Mucosa of rectum (tissue), 2 donors: ENCODE measurements at regions not wholly inside any gene's neighbourhood (a gene's known extent, or its start where the extent isn't known, plus 50 kb on each side); places are given as distances from the start of the nearest gene placed in this dataset.

Experiments used
- H3K27ac ChIP-seq, 2 donors: one replicate each; pipeline ENCODE4 v1.7.0; 2013; ENCODE audit warnings: inconsistent platforms in 2 of 2, low read depth in 2 of 2, low read length in 2 of 2
- H3K27me3 ChIP-seq, 2 donors: one replicate each; pipeline ENCODE4 v1.7.0; 2013; ENCODE audit warnings: low read length in 2 of 2; ENCODE audit not compliant: control insufficient read depth in 2 of 2, insufficient read depth in 2 of 2
- H3K36me3 ChIP-seq, 2 donors: one replicate each; pipeline ENCODE4 v1.7.0; 2013; ENCODE audit warnings: low read length in 2 of 2; ENCODE audit not compliant: control insufficient read depth in 2 of 2, insufficient read depth in 2 of 2
- H3K4me1 ChIP-seq, 2 donors: one replicate each; pipeline ENCODE4 v1.7.0; 2013; ENCODE audit warnings: low read length in 2 of 2, mild to moderate bottlenecking in 1 of 2; ENCODE audit not compliant: control insufficient read depth in 2 of 2, insufficient read depth in 2 of 2
- H3K4me3 ChIP-seq, 2 donors: one replicate each; pipeline ENCODE4 v1.7.0; 2013; ENCODE audit warnings: low read length in 2 of 2
- H3K9ac ChIP-seq, 2 donors: one replicate each; pipeline ENCODE4 v1.7.0; 2013; ENCODE audit warnings: low read length in 2 of 2, low read depth in 1 of 2, mild to moderate bottlenecking in 1 of 2
- H3K9me3 ChIP-seq, 2 donors: one replicate each; pipeline ENCODE4 v1.7.0; 2013; ENCODE audit warnings: low read length in 2 of 2; ENCODE audit not compliant: control insufficient read depth in 2 of 2
- donor health status: healthy.
- donor health status: Normal muscosa, but diverticular disease.

DNA sequence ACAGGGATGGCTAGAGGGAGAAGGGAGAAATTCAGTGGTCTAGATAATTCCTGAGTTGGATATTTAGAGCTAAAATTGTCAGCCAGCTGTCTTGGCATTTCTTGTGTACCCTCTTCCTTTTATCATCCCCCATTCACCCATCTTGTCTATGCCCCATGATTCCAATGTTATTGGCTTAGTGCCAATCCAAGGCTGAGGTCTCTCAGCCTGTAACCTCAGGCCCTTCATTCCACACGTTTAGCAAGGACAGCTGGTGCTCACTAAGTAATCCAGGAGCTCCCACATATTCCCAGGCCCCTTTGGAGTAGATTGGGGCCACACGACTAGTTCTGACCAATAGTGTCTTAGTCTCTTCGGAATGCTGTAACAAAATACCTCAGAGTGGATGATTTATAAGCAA lies 112.4 kb upstream of the ATXN1 start:
- H3K36me3 ChIP-seq, result no peaks in the 10 kb centered on the region
- H3K9ac ChIP-seq, result no peak overlapping the region
- peaks cover 0 to 5% of the 10 kb centered on the region in 2 donors for H3K27me3 ChIP-seq
- H3K27ac ChIP-seq, result no peak overlapping the region
- no peaks in the 10 kb centered on the region for H3K4me1 ChIP-seq
- H3K4me3 ChIP-seq, result no peak overlapping the region
- H3K9me3 ChIP-seq, result no peaks in the 10 kb centered on the region

GRCh38 chr6:16872543-16873235 lies 111.4 kb upstream of the ATXN1 start:
- H3K9me3 ChIP-seq, result no peaks in the 10 kb centered on the region
- no peak overlapping the region for H3K9ac ChIP-seq
- H3K36me3 ChIP-seq, result no peaks in the 10 kb centered on the region
- no peak overlapping the region for H3K4me3 ChIP-seq
- no peaks in the 10 kb centered on the region for H3K4me1 ChIP-seq
- H3K27ac ChIP-seq, result no peak overlapping the region
- H3K27me3 ChIP-seq, result peaks cover 0 to 5% of the 10 kb centered on the region in 2 donors

DNA sequence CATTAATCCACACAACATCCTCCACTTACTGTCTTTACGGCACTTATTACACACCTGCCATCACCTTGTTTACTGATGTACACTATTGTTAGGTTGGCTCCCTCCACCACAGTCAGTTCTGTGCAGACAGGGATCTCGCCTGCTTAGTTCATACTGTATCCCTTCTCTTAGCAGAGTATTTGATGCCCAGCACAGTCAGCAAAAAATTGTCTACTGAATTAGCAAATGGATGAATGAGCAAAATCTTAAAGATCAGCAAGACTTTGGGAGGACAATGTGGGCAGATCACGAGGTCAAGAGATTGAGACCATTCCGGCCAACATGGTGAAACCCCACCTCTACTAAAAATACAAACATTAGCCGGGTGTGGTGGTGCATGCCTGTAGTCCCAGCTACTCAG lies 109.8 kb upstream of the ATXN1 start:
- H3K4me3 ChIP-seq, result no peak overlapping the region
- no peaks in the 10 kb centered on the region for H3K9me3 ChIP-seq
- H3K27me3 ChIP-seq, result peaks cover 0 to 2% of the 10 kb centered on the region in 2 donors
- no peak overlapping the region for H3K27ac ChIP-seq
- H3K9ac ChIP-seq, result no peak overlapping the region
- H3K4me1 ChIP-seq, result no peaks in the 10 kb centered on the region
- no peaks in the 10 kb centered on the region for H3K36me3 ChIP-seq

DNA sequence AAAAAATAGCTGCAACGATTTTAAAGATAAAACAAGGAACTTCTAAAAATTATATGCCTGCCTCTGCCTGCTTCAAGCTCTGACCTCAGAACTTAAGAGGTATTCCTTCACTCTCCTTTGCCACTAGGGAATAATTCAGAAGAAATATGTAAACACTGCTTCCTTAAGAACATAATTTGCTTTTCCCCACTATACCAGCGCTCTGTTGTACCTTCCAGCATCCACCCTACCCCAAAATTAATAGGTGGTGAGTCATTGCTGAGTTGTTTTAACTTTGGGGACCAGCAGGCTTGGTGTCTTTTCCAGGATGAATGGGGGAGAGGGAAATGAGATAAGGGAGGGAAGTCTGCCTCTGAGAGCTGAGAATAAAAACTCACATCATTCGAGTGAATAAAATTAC lies 107.7 kb upstream of the ATXN1 start:
- Histone ChIP-seq H3K36me3 (no peaks in the 10 kb centered on the region), H3K9me3 (no peaks in the 10 kb centered on the region), H3K27ac (no peak overlapping the region), H3K4me1 (no peaks in the 10 kb centered on the region), H3K4me3 (no peak overlapping the region), H3K9ac (no peak overlapping the region), H3K27me3 (peaks cover 0 to 2% of the 10 kb centered on the region in 2 donors)

DNA sequence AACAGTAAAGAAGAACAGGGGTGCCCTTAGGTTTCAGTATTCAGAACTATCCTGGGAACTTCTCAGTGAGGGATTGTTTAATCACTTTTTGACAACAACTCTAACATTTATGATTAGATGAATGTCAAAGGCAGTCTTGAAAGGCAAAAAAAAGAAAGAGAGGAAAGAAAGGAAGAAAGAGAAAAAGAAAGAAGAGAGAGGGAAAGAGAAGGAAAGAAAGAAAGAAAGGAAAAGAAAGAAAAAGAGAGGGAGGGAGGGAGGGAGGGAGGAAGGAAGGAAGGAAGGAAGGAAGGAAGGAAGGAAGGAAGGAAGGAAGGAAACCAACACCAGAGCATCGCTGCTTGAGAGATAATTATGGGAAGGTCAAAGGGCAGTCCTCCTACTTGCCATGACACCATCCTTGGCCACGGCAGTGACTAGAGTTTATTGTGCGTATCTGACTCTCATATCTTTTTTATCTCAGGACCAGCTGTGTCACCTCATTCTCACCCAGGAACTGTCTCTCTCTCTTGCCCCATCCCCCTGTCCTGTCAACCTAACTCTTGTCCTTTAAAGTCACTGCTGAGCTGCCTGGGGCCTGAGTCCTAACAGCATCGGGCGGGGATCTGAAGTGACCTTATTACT lies 96.8 kb upstream of the ATXN1 start:
- no peak overlapping the region for H3K27ac ChIP-seq
- no peaks in the 10 kb centered on the region for H3K9me3 ChIP-seq
- no peaks in the 10 kb centered on the region for H3K36me3 ChIP-seq
- H3K4me1 ChIP-seq, result no peaks in the 10 kb centered on the region
- no peak overlapping the region for H3K4me3 ChIP-seq
- H3K27me3 ChIP-seq, result no peaks in the 10 kb centered on the region
- H3K9ac ChIP-seq, result no peak overlapping the region

DNA sequence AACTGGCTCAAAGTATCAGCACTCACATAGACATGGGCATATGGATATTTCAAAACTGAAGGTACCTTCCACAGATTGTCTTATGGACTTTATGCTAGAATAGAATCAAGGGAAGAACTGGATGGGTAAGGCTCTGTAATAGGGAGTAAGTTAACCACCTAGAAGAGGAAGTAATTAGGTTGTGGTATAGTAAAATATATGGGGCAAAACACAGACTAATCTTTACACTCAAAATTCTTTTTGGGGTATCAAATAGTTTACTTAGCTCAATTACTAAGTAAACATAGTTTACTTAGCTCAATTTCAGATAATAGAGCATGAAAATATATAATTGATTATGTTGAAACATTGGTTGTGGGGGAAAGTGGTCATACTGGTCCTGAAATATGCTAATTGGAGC lies 94.2 kb upstream of the ATXN1 start:
- Histone ChIP-seq H3K27ac (no peak overlapping the region), H3K4me3 (no peak overlapping the region), H3K36me3 (no peaks in the 10 kb centered on the region), H3K27me3 (no peaks in the 10 kb centered on the region), H3K4me1 (peaks cover 0 to 2% of the 10 kb centered on the region in 2 donors), H3K9ac (no peak overlapping the region), H3K9me3 (no peaks in the 10 kb centered on the region)

- Histone ChIP-seq H3K9ac (no peak overlapping the region), H3K27ac (no peak overlapping the region), H3K4me1 (peaks cover 0 to 2% of the 10 kb centered on the region in 2 donors), H3K36me3 (no peaks in the 10 kb centered on the region), H3K9me3 (no peaks in the 10 kb centered on the region), H3K27me3 (no peaks in the 10 kb centered on the region), H3K4me3 (no peak overlapping the region)
Observed at GRCh38 chr6:16854986-16855385, 93.7 kb upstream of the ATXN1 start.

- Histone ChIP-seq H3K36me3 (no peaks in the 10 kb centered on the region), H3K9ac (no peak overlapping the region), H3K4me1 (peaks cover 0 to 2% of the 10 kb centered on the region in 2 donors), H3K4me3 (no peak overlapping the region), H3K9me3 (no peaks in the 10 kb centered on the region), H3K27me3 (peaks cover 0 to 2% of the 10 kb centered on the region in 2 donors), H3K27ac (no peak overlapping the region)
Observed at GRCh38 chr6:16852671-16853070, 91.4 kb upstream of the ATXN1 start.

- Histone ChIP-seq H3K27me3 (peaks cover 0 to 2% of the 10 kb centered on the region in 2 donors), H3K4me1 (peaks cover 0 to 2% of the 10 kb centered on the region in 2 donors), H3K9ac (no peak overlapping the region), H3K9me3 (no peaks in the 10 kb centered on the region), H3K4me3 (no peak overlapping the region), H3K36me3 (no peaks in the 10 kb centered on the region), H3K27ac (no peak overlapping the region)
Observed at GRCh38 chr6:16851758-16852157, 90.5 kb upstream of the ATXN1 start.

DNA sequence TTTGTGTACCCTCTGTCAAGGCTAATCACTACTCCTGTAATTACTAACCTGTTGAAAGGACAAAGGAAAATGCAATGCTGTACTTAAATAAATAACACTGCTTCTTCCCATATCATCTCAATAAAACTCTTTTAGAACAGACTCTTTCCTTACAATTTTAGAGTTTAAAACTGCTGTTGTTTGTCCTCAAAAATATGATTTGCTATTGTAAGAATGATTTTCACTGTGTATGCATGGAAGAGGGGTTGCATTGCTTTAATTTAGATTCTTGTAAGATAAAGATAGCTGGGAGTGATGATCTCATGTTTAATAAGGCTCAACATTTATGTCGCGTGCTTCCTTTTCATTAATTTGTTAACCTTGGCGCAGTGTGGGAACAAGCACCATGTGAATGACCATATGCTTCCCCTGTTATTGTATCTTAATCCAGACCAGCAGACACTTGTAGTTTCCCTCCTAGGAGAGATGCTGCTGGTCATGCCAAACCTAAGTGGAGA lies 89.8 kb upstream of the ATXN1 start:
- Histone ChIP-seq H3K9ac (no peak overlapping the region), H3K9me3 (no peaks in the 10 kb centered on the region), H3K27ac (no peak overlapping the region), H3K27me3 (peaks cover 0 to 2% of the 10 kb centered on the region in 2 donors), H3K4me3 (no peak overlapping the region), H3K36me3 (no peaks in the 10 kb centered on the region), H3K4me1 (peaks cover 0 to 2% of the 10 kb centered on the region in 2 donors)
